NOMO-1 treated with DMSO at 0.1 percent for 48 hours (cell line): ENCODE measurements at regions not wholly inside any gene's neighbourhood (a gene's known extent, or its start where the extent isn't known, plus 50 kb on each side); places are given as distances from the start of the nearest gene placed in this dataset.

Experiments used
- DNase-seq: peaks from one replicate; lab custom pipeline; 2025; ENCODE audit not compliant: unreplicated experiment; lab: John Stamatoyannopoulos, UW

GRCh38 chr2:188042412-188042811 lies 249.3 kb upstream of the GULP1 start:
- no peak for DNase-seq

GRCh38 chr2:188045016-188045415 lies 246.7 kb upstream of the GULP1 start:
- DNase-seq = no peak

- no peak for DNase-seq
These were observed 245.2 kb upstream of the GULP1 start for GRCh38 chr2:188046437-188046836.

GRCh38 chr2:188047735-188048134 lies 243.9 kb upstream of the GULP1 start:
- no peak for DNase-seq

DNA sequence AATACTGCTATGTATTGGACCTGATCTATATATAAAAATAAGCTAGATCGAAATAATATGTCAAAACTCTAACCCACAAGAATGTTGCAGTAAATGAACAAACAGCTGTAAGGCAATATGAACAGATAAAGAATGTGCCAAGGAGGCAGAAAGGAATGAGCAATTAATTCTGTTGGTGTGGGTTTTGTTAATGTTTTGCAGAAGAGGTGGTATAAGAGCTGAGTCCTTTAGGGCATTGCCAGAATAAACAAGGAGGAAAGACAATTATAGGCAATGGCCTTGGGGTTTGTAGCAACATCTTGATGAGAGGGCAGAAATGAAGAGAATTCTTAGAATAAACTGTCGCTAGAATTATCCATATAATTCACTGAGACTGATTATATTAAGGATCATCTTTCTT lies 240.9 kb upstream of the GULP1 start:
- no peak for DNase-seq

DNA sequence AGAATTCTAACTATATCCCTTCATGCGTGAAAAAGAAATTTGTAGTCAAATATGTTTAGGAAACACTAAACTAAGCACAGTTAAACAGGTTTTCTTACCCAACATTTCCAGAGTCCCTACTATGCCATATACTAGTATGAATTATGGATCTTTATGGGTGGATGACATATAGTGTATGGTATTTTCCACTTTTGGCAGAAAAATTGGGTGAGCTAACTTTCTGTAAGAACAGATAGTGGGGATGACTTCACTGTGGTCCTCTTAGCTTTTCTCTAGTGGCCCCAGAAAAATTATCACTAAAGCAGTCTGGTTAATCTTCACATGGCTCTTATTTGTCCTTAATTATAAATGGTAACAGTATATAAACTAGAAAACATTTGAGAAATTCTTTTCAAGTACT lies 240.0 kb upstream of the GULP1 start:
- DNase-seq = no peak

GRCh38 chr2:188065386-188065785 lies 226.3 kb upstream of the GULP1 start:
- DNase-seq = no peak

DNA sequence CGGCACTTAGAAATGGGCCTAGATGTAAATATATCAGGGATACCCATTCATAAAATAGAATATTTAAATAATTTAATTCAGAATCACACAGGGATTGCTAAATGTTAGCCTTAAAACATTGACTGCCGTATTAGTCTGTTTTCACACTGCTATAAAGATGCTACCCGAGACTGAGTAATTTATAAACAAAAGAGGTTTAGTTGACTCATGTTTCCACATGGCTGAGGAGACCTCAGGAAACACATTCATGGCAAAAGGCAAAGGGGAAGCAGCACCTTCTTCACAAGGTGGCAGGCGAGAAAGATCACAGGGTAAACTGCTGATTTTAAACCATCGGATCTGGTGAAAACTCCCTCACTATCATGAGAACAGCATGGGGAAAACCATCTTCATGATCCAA lies 223.6 kb upstream of the GULP1 start:
- DNase-seq = no peak

DNA sequence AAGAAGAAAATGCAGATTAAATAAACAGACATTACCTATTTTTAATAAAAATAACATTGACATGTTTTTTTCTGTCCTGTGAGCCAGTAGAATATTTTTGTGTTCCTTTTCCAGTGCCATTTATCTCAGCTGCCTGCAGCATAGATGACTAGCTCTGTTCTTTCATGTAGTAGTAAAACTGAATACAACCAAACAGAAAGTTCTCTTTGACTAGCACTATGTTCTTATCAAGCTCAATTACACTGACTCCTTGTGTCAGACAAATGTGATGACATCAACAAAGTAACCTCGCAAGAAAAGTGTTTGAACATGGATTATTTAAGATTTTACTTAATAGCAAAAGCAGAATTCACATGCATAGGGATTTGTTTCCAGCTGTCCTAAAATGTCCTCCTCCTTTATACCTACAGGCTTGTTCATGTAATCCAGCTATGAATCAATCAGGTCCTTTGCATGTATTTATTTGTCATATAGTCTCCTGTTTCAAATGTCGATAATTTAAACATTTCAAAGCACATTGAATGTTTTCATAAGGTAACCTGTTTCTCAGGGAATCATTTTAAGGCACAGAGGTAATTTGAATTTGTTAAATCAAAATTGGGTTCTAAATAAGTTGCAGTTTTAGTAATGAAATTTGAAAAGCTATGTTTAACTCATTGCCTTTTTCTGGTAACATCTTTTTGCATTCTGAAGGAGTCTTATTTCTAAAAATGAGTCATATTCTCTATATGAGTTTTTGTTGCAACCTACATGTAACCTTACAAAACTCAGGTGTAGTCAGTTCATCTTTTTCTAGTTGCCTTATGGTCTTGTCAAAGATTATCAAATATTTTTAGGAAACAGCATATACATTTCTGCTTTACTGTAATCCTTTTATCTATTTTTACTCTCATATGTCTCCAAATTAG lies 215.3 kb upstream of the GULP1 start:
- no peak for DNase-seq

- DNase-seq = no peak
These were observed 213.9 kb upstream of the GULP1 start for GRCh38 chr2:188077757-188078156.

- DNase-seq = no peak
These were observed 213.1 kb upstream of the GULP1 start for GRCh38 chr2:188078534-188078933.

DNA sequence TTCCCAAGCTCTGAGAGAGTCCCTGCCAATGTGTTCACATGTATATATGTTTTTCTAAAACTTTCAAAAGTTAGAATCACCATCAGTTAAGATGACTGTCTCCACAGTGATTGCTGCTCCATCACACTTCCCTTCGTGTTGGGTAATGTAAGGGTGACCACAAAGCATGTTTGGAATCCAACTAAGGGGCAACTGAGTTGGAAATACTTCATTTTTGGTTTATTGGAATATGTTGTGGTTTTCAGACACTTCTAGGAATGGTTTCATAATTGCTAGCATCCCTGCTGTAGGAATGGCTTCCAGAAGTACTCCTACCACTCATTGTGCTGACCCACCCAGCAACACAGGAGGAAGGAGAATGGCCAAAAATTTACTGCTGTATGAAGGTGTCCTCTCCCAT lies 212.5 kb upstream of the GULP1 start:
- no peak for DNase-seq

GRCh38 chr2:188085421-188085820 lies 206.3 kb upstream of the GULP1 start:
- no peak for DNase-seq

DNA sequence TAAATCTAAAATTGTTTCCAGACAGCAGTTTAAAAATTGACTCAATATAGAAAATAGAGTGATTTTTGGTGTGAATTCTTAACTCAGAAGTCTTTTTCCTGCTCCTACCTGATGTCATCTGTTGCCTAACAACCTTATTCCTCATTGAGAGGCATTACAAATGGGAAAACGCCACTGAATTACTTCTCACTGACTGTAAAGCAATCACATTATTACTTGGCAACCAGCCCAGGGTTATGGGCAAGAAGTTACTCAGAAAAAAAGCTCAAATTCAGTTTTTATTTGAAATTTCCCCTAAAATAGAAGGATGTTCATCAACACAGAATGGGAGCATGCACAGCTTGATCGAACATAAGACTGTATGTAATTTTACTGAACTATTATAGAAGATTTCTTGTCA lies 201.8 kb upstream of the GULP1 start:
- no peak for DNase-seq

DNA sequence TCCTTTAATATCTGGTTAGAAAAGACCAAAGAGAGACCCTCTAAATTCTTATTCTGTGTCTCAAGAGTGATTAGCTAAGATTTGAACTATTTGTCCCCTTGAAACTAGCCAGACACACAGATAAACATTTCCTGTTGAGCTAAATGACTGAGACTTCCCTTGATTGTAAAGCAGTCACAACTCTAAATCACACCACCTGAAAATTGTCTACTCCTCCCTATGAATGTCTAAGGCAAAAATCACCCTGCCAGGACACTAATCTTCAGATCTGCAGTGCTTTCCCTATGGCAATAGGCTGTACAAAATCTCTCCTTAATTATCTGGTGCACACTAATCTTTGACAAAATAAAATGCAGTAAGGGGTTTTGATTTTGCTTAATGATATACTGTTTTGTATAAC lies 200.5 kb upstream of the GULP1 start:
- no peak for DNase-seq

GRCh38 chr2:188092734-188093133 lies 198.9 kb upstream of the GULP1 start:
- DNase-seq = no peak

- no peak for DNase-seq
These were observed 194.8 kb upstream of the GULP1 start for GRCh38 chr2:188096910-188097309.

DNA sequence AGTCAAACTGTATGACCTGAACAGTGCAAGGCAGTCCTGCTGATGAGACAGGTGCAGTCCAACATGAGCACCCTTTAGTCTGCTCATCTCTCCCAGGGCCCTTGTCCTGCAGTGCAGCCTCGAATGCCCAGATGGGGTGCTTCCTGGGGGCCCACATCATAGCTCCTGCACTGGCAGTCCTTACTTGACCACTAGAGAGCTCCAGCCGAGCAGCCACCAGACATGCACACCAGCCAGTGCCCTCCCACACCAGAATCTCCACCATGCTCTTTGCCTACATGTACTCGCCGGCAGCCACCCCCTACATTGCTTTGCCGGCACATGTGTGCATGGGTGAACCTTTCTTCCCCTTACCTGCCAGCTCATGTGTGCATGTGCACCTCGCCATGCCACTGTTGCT lies 188.8 kb upstream of the GULP1 start:
- DNase-seq = no peak

DNA sequence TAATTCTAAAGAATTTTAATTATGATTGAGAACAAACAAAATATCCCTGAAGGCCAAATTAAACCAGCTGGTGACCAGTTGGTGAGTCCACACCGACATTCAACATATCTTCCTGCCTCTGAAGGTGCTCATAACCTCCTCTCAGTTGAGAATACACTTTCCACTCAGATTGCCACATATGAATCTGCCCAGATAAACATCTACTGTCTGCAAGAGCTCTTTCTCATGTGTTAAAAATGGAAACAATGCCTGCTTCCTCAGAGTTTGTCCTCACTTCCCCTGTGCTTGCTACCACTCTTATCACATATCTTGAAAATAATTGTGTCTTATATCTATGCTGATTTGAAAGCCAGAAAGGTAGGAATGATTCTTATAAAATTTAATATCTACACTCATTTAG lies 177.7 kb upstream of the GULP1 start:
- no peak for DNase-seq

GRCh38 chr2:188117706-188118105 lies 174.0 kb upstream of the GULP1 start:
- DNase-seq = no peak

GRCh38 chr2:188118431-188118830 lies 173.2 kb upstream of the GULP1 start:
- DNase-seq = no peak

DNA sequence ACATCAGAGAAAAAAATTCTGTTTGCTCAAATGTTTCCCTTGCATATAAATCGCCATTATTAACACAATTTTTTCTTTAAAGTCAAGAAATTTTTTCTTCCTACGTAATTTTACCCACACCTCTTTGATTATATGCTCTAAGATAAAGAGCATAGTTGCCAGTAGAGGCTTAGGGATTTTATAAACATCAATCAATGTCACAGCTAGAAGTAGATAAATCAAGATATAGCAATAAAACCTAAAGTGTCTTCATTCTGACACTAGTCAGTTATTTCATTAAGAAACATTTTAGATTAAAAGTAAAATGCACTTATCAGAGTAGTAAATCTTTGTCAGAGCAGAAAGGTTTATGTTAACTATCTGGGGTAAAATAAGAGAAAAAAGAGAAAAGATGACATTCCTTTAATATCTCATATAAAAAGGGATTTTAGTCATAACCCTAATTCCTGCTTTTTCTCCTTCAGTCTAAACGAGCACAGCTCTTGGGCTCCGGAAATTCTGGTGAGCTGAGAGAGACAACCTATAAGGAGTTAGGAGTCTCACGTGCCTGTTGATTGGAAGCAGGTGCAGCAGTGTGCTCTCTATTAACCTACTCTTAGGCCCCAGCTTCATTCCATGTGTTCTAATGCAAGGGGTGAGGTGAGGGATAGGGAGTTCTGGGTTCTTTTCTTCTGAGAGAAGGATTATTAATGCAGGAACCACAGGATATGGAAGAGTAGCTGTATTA lies 172.4 kb upstream of the GULP1 start:
- DNase-seq = no peak
